RWPE1 (cell line): ENCODE measurements at regions not wholly inside any gene's neighbourhood (a gene's known extent, or its start where the extent isn't known, plus 50 kb on each side); places are given as distances from the start of the nearest gene placed in this dataset.
A peak's percentile ranks its signal among the peaks of the same experiment; 100 is the strongest.
"Not testable (repeated sequence)": the region's sequence is repeated elsewhere in the genome, so short reads cannot be mapped to it uniquely, and the experiment has no call there.

Source experiments
- CTCF ChIA-PET: fragments of 350-600 bp; sonication (Branson Sonifier 250); formaldehyde crosslinking; extraction: SDS; loops from one replicate; lab custom pipeline; 2021; lab: Yijun Ruan, JAX
- POLR2A ChIA-PET: fragments of 400-600 bp; formaldehyde crosslinking; extraction: SDS; loops from one replicate; lab custom pipeline; 2020; ENCODE audit warnings: antibody characterized with exemption; ENCODE audit not compliant: low non-redundant PET; lab: Yijun Ruan, JAX
- DNase-seq: peaks from one replicate; pipeline ENCODE4 v3.0.0; 2012; ENCODE audit warnings: low spot score
- H3K27ac ChIP-seq: fragments of 450-650 bp; 2 replicates; pipeline ENCODE4 v1.5.1; 2017
- TF ChIP-seq, protein P1 (sequence below): fragments of 450-650 bp; conservative IDR thresholded peaks from 2 replicates; pipeline ENCODE4 v1.5.1; 2017; ENCODE audit warnings: low read depth, mild to moderate bottlenecking

DNA sequence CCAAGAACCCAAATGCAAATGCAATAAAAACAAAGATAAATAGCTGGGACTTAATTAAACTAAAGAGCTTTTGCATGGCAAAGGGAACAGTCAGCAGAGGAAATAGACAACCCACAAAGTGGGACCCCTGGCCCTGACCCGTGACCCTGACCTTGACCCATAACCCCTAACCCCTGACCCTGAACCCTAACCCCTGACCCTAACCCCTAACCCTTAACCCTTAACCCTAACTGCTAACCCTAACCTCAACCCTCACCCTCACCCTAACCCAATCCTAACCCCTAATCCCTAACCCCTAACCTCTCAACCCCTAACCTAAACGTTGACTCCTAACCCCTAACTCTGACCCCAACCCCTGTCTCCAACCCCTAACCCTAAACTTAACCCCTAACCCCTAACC lies 284.9 kb downstream of the CCDC74A start:
- CTCF ChIA-PET, H3K27ac ChIP-seq, POLR2A ChIA-PET, DNase-seq: not testable (repeated sequence)

DNA sequence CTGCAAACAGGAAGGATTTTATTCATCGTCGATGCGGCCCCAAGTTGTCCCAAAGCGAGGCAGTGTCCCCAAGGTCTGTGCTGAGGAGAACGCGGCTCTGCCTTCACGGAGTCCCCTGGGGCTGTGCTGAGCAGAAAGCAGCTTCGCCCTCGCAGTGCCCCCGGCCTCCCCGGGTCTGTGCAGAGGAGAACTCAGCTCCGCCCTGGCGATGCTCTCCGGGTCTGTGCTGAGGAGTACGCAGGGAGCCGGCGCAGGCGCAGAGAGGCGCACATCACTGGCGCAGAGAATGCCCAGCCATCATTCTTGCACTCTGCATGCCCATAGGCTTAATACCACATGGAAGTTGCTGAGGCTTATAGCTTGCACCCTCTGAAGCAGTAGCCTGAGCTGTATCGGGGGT lies 285.7 kb downstream of the CCDC74A start:
- H3K27ac ChIP-seq, CTCF ChIA-PET, DNase-seq, POLR2A ChIA-PET: not testable (repeated sequence)

DNA sequence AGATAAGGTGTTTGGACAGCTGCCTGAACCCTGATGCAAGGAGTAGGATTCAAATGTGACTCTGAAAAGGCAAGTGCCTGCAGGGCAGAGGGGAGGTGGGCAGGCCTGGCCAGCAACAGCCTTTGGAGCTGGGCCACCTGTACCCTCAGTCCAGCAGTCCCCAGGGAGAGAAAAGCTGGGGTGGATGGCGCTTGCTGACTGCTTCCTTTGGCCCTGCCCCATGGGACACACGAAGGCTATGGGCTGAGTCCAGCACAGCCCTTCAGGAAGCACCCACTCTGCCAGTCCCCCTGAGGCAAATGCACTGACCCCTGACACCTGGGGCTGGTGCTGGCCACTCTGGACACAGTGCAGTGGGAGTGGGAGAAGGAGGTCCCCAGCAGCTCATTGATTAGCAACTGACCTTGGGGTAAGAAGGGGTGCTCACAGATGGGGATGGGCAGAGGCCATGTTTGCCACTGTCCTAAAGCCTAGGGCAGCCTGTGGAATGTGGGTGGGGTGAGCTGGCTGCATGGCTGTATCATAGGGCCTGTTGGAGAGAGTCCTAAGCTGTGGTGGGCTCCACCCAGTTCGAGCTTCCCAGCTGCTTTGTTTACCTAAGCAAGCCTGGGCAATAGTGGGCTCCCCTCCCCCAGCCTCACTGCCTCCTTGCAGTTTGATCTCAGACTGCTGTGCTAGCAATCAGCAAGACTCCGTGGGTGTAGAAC lies 290.7 kb downstream of the CCDC74A start:
- CTCF ChIA-PET, DNase-seq, POLR2A ChIA-PET: not testable (repeated sequence)
- peak overlapping the region; percentile 52 for H3K27ac ChIP-seq

DNA sequence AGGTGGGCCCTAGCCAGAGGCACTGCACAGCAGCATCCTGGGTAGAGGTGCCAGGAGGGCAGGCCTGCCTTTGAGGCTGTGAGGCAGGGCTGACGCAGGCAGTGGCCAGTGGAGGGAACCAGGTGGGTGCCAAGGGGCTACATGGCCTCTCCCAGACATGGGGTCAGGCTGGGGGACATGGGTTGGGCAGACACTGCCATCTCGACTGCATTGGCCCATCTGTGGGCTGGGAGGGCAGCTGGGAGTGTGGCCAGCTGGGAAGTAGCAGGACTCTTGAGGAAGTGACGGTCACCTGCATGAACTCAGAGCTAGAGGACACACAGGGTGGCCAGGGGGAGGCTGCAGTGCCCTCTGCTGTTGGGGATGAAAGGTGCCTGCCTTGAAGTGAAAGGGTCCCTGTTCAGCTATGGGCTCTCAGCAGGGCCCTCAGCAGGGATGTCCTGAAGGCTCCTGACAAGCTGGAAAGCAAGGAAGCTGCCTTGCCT lies 294.6 kb downstream of the CCDC74A start:
- H3K27ac ChIP-seq, DNase-seq, POLR2A ChIA-PET: not testable (repeated sequence)
- CTCF ChIA-PET: interaction anchor here (0.7 kb wide), 1 partner anchor 1366 kb away, joined by 4 read pairs; no protein-coding TSS in a partner anchor

DNA sequence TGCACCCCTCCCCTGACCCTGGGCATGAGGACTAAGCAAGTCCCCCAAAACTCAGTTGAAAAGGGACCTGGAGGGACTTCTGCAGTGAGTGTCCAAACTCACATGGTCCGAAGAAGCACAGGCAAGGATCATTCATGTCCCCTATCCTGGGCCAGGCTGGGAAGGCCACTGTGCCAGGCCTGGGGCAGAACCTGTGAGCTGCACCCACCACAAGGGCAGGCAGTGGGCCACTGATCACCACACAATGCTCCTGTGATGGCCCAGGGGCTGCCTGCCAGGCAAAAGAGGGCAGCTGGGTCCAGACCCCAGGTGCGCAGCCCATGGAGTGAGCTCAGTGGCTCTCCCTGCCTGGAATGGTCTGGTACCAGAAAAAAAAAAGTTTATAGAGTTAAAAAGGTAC lies 295.4 kb downstream of the CCDC74A start:
- H3K27ac ChIP-seq, CTCF ChIA-PET, POLR2A ChIA-PET, DNase-seq: not testable (repeated sequence)

DNA sequence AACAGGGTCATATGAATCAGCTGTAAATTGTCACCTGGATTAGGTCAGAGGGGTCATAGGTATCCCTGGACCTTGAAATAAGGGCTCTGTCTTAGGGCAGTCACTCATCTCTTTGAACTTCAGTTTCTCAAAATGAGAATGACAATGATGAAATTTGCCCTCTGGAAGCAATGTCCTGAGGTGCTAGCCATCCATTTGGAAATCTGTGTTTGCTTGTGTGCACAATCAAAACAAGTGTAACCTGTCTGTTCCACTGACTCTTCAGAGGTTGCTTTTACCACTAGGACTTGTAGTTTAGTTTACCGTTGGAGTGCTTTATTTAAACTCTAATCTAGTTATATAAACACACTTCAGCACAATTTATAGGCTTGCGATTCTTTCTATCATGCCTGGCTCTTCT lies 297.3 kb downstream of the CCDC74A start:
- CTCF ChIA-PET, POLR2A ChIA-PET: not testable (repeated sequence)

DNA sequence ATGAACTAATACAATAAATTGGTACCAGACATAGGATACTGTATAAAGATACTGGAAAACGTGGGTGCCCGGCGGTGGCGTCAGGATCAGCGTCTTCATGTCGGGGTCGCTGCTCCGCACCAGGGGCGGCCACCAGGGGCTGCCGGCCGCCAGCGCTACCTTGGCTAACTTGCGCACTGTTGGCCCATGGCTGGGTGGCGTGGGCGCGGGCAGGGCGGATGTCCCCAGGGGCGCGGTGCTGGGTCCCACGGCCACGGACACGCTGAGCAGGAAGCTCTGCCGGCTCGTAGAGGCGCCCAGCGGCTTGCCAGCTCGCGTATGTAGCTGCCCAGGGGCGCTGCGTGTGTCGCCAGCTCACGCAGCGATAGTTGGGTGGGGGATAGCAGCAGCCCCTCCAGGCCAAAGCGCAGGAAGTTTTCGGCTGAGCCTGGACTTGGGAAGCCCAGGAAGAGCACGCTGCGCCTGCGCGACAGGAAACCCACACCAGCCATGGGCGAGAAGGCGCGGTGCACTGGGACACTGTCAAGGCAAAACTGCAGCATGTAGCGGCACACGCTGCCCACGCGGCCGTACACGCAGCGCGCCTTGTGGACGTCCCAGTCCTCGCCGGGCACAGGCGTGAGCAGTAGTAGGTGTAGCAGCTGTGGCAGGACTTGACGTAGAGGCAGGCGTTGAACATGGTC lies 299.9 kb downstream of the CCDC74A start:
- POLR2A ChIA-PET: no interaction called here
- H3K27ac ChIP-seq: no peak overlapping the region
- no peak for DNase-seq
- TF ChIP-seq, protein P1, sequence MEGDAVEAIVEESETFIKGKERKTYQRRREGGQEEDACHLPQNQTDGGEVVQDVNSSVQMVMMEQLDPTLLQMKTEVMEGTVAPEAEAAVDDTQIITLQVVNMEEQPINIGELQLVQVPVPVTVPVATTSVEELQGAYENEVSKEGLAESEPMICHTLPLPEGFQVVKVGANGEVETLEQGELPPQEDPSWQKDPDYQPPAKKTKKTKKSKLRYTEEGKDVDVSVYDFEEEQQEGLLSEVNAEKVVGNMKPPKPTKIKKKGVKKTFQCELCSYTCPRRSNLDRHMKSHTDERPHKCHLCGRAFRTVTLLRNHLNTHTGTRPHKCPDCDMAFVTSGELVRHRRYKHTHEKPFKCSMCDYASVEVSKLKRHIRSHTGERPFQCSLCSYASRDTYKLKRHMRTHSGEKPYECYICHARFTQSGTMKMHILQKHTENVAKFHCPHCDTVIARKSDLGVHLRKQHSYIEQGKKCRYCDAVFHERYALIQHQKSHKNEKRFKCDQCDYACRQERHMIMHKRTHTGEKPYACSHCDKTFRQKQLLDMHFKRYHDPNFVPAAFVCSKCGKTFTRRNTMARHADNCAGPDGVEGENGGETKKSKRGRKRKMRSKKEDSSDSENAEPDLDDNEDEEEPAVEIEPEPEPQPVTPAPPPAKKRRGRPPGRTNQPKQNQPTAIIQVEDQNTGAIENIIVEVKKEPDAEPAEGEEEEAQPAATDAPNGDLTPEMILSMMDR: no peak
- CTCF ChIA-PET: no interaction called here

More for the DNA sequence above, 297.3 kb downstream of the CCDC74A start:
- DNase-seq, H3K27ac ChIP-seq: not testable (repeated sequence)

DNA sequence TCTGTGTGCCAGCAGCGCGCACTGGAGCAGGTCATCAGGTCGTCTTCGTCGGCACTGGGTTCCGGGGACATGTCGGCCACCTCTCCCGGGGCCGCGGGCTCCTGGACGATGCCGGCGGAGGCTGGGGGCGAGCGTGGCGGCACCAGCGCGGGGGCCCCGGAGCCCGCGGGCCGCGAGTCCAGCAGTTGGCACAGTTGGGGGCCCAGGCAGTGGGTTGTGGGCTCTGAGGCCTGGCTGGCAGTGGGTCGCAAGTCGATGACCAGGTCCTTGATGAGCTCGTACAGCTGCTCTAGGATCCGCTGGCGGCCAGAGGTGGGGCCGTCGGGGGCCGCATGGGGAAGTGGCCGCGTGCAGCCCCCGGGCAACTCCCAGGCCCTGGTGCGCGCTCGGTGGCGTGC lies 300.5 kb downstream of the CCDC74A start:
- CTCF ChIA-PET: no interaction called here
- DNase-seq: no peak
- POLR2A ChIA-PET: no interaction called here
- no peak overlapping the region for H3K27ac ChIP-seq
- TF ChIP-seq, protein P1: no peak

DNA sequence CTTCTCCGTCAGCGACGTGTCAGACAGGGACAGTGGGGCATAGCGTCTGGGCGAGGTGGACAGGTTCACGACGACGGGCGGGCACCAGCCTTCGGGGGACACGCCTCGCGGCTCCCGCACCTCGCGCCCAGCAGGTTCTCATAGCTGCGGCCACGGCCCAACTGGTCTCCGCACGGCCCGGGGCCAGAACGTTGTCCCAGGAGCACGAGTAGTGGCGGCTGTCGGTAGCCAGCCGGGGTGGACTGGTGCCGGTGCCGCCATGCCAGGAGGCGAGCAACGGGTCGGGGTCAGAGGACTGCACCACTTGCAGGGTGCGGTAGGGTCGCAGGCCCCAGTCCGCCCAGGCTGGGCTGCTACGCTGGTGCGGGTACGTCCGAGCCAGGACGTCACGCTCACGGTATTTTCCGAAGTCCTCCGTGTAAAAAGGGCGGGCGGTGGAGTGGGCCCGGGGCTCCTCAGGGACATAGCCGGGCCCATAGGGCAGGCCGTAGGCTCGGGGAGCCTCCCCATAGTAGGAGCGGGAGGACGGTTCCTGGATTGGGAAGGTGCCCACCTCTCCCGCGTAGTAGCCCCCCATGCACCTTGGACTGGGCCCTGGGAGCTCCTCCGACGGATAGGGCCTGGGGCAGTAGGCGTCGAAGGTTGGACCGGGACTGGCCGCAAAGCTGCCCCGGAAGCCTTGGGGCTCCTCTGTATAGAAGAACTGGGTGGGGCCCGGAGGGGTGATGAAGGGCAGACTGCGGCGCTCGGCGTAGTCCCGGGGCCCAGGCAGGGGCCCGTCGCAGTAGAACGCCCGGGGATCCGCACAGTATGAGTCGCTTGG lies 301.2 kb downstream of the CCDC74A start:
- CTCF ChIA-PET: interaction anchor here (0.6 to 2.2 kb wide), 2 partner anchors 27 to 101 kb away, joined by 3 to 7 read pairs; no protein-coding TSS in a partner anchor
- DNase-seq, POLR2A ChIA-PET, H3K27ac ChIP-seq: not testable (repeated sequence)

DNA sequence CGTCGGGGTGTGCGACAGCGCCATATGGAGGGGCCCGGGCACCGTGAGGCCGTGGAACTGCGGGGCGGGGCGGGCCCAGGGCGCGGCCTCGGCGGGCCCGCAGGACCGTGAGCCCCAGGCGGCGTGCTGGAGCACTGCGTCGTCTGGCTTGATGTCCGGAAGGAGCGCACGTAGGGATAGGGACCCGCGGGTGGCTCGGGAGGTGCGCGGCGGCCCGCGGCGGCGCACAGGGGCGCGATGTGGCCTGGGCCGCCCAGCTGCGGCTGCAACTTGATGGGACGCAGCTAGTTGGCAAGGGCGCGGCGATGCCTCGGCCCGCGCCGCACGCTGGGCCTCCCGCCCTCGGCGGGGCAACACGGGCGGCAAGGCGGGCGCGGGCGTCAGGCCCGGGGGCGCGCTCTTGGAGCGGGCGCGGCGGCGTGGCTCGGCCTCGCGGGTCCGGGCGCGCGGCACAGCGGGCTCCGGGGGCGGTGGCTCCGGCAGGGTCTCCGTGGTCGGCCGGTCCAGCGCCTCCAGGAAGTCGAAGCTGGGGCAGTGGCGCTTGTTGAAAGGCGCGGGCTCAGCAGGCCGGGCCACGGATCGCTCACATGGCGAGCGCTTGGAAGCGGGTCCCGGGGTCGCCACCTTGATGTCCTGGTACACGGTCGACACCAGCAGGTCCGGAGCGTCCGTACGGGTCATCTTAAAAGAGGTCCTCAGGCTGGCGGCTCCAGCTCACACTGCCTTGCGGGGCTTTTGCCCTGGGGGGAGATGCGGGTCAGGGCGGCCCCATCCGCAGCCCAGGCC lies 302.0 kb downstream of the CCDC74A start:
- CTCF ChIA-PET: interaction anchor here (0.7 to 2.2 kb wide), 2 partner anchors 28 to 420 kb away, joined by 3 to 7 read pairs; no protein-coding TSS in a partner anchor
- POLR2A ChIA-PET, DNase-seq, H3K27ac ChIP-seq: not testable (repeated sequence)

DNA sequence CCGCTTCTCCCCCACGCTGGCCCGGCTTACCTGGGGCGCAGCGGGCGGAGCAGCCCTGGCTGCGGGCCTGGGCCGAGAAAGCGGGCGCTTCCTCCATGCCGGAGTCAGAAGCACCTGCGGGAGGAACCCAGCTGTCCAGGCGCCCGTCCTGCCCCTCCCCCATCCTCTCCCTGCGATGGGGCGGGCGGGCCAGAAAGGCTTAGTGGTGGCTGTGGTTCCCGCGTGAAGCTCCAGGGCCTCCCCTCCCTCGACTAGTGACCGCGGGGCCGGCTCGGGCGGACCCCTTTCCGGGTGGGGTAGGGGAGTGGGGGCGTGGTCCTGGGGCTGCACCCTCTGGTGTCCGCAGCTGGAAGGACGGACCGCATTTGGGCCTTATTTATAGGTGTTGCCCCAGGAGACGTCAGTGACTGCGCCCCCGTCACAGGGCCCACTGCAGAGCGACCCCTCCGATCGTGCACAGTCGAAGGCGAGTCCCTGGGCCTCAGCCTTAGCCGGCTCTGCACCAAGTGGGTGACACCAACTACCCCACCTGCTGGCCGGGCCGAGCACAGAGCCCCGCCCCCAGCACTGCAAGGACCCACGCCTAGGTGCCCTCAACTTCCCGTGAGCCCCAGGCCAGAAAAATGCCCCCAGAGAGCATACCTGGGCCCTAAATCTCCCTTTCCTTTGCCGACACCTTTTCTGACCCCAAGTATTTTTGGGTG lies 302.7 kb downstream of the CCDC74A start:
- H3K27ac ChIP-seq, POLR2A ChIA-PET, DNase-seq: not testable (repeated sequence)
- CTCF ChIA-PET: interaction anchor here (2.2 kb wide), 1 partner anchor 28 kb away, joined by 7 read pairs; no protein-coding TSS in a partner anchor

DNA sequence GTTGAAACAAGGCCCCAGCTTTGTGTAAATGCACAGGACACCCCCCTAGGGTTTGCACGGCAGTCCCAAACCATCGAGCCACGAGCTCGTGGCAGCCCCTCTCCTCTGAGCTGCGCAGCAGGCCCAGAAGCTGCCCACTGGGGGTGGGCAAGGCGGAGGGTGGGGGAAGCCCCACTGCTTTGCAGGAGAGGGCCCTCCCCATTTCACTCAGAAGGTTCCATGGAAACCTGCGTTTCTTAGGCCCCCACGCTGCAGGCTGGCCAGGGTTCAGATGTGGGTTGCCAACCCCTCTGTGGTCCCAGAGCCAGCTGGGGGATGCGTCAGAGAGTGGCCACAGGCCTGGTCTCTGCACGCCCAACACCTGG lies 303.2 kb downstream of the CCDC74A start:
- POLR2A ChIA-PET, DNase-seq: not testable (repeated sequence)
- CTCF ChIA-PET: interaction anchor here (0.6 to 2.2 kb wide), 2 partner anchors 29 to 101 kb away, joined by 3 to 7 read pairs; no protein-coding TSS in a partner anchor

More for the DNA sequence above, 303.2 kb downstream of the CCDC74A start:
- not testable (repeated sequence) for H3K27ac ChIP-seq
